ENCODE measurements at regions not wholly inside any gene's neighbourhood (a gene's known extent, or its start where the extent isn't known, plus 50 kb on each side); places are given as distances from the start of the nearest gene placed in this dataset.

- TF ChIP-seq CTCF (conservative IDR thresholded peaks at IDR 0.05 in 1 of 2, IDR thresholded peaks at IDR 0.05 in 1 of 2; ENCODE audit: extremely low read depth in 1 of 2, insufficient read depth in 1 of 2, low read depth in 1 of 2, low read length in 2 of 2) (no peak), EZH2 (IDR thresholded peaks at IDR 0.05; ENCODE audit: borderline replicate concordance, low read length) (no peak)
Observed at GRCh38 chr13:61277088-61277487, 138.6 kb downstream of the PCDH20 start.

Data from mammary epithelial cell (primary cell).